A673 (cell line): ENCODE measurements at regions not wholly inside any gene's neighbourhood (a gene's known extent, or its start where the extent isn't known, plus 50 kb on each side); places are given as distances from the start of the nearest gene placed in this dataset.
"Not testable (repeated sequence)": the region's sequence is repeated elsewhere in the genome, so short reads cannot be mapped to it uniquely, and the experiment has no call there.

Experiments used
- EZH2 ChIP-seq: fragments of 200-600 bp; sonication (generic); IDR thresholded peaks from 2 replicates; pipeline ENCODE4 v1.6.1; 2017; ENCODE audit warnings: borderline replicate concordance, low read depth, mild to moderate bottlenecking, mixed read lengths, antibody characterized with exemption, low read length; ENCODE audit not compliant: poor library complexity, severe bottlenecking
- TF ChIP-seq, protein P1 (sequence below): fragments of 300-800, 200-600 bp; sonication (generic); conservative IDR thresholded peaks from 2 replicates; pipeline ENCODE4 v1.5.1; 2017; ENCODE audit warnings: low read depth, mild to moderate bottlenecking, antibody characterized with exemption, low read length, moderate library complexity, mixed read lengths

DNA sequence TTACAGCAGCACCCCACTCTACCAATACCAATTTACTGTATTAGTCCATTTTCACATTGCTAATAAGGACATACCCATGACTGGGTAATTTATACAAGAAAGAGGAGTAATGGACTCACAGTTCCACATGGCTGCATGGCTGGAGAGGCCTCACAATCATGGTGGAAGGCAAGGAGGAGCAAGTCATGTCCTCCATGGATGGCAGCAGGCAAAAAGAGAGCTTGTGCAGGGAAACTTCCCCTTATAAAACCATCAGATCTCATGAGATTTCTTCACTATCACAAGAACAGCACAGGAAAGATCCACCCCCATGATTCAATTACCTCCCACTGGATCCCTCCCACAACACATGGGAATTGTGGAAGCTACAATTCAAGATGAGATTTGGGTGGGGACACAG is 1281.3 kb upstream of the TMEM132C start:
- TF ChIP-seq, protein P1, sequence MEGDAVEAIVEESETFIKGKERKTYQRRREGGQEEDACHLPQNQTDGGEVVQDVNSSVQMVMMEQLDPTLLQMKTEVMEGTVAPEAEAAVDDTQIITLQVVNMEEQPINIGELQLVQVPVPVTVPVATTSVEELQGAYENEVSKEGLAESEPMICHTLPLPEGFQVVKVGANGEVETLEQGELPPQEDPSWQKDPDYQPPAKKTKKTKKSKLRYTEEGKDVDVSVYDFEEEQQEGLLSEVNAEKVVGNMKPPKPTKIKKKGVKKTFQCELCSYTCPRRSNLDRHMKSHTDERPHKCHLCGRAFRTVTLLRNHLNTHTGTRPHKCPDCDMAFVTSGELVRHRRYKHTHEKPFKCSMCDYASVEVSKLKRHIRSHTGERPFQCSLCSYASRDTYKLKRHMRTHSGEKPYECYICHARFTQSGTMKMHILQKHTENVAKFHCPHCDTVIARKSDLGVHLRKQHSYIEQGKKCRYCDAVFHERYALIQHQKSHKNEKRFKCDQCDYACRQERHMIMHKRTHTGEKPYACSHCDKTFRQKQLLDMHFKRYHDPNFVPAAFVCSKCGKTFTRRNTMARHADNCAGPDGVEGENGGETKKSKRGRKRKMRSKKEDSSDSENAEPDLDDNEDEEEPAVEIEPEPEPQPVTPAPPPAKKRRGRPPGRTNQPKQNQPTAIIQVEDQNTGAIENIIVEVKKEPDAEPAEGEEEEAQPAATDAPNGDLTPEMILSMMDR, result not testable (repeated sequence)
- not testable (repeated sequence) for TF ChIP-seq EZH2
